22Rv1 (cell line): ENCODE measurements at regions not wholly inside any gene's neighbourhood (a gene's known extent, or its start where the extent isn't known, plus 50 kb on each side); places are given as distances from the start of the nearest gene placed in this dataset.

Experiments used
- H3K27ac ChIP-seq: fragments of 450-650 bp; 2 replicates; pipeline ENCODE4 v1.5.1; 2017
- ZFX ChIP-seq: fragments of 450-650 bp; IDR thresholded peaks from 2 replicates; pipeline ENCODE4 v1.6.1; 2017; ENCODE audit warnings: antibody characterized with exemption, borderline replicate concordance
- TF ChIP-seq, protein P1 (sequence below): fragments of 450-650 bp; IDR thresholded peaks from 2 replicates; pipeline ENCODE4 v1.5.1; 2017; ENCODE audit warnings: mild to moderate bottlenecking

DNA sequence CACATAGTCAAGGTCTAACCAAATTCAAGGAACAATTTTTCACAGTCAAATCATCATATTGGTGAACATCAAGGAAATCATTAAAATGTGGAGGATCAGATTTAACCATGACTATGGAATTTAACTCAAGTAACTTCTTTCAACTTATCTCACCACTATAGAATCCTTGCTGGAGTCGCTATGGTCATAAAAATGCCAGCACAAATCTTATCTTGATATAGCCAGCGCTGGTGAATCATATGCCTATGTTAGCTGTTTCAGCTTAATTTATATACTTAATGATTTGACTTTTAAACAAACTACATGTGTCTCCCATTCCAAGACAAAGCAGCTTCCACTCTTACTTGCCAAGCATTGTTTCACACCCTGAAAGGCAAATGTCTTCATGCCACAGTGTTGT lies 416.4 kb downstream of the CDH11 start:
- no peak for TF ChIP-seq ZFX
- TF ChIP-seq, protein P1, sequence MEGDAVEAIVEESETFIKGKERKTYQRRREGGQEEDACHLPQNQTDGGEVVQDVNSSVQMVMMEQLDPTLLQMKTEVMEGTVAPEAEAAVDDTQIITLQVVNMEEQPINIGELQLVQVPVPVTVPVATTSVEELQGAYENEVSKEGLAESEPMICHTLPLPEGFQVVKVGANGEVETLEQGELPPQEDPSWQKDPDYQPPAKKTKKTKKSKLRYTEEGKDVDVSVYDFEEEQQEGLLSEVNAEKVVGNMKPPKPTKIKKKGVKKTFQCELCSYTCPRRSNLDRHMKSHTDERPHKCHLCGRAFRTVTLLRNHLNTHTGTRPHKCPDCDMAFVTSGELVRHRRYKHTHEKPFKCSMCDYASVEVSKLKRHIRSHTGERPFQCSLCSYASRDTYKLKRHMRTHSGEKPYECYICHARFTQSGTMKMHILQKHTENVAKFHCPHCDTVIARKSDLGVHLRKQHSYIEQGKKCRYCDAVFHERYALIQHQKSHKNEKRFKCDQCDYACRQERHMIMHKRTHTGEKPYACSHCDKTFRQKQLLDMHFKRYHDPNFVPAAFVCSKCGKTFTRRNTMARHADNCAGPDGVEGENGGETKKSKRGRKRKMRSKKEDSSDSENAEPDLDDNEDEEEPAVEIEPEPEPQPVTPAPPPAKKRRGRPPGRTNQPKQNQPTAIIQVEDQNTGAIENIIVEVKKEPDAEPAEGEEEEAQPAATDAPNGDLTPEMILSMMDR = no peak

DNA sequence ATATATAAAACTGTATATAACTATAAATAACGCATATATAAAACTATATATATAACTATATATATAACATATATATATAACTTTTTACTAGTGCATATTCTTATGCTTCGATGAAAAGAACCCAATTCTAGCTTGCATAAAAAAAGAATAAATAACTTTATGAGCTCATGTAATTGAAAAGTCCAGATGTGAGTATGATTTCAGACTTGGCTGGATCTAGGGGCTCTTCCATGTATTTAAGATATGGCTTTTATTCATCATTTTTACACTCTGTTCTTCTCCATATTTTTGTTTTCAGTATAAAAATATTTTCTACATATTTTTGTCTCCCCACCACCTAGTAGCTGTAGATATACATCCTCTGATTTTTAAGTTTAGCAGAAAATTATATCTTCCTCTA lies 417.5 kb downstream of the CDH11 start:
- no peak for TF ChIP-seq ZFX
- TF ChIP-seq, protein P1 = no peak
- no peak overlapping the region for H3K27ac ChIP-seq

More for the DNA sequence above, 416.4 kb downstream of the CDH11 start:
- no peak overlapping the region for H3K27ac ChIP-seq

DNA sequence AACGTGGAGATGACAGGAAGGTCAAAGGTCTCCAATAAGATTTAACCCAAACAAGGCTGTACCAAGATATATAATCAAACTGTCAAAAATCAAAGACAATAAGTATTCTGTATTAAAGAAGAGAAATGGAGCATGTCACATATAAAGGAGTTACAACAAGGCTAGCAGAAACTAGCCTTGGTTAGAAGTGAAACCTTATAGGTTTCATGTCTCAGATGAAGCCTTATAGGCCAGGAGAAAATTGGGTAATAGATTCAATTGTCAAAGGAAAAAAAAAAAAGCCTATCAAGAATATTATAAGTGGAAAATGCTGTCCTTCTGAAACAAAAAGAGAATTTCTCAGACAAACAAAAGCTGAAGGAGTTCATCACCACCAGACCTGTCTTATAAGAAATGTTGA lies 419.4 kb downstream of the CDH11 start:
- no peak overlapping the region for H3K27ac ChIP-seq
- TF ChIP-seq, protein P1 = no peak

DNA sequence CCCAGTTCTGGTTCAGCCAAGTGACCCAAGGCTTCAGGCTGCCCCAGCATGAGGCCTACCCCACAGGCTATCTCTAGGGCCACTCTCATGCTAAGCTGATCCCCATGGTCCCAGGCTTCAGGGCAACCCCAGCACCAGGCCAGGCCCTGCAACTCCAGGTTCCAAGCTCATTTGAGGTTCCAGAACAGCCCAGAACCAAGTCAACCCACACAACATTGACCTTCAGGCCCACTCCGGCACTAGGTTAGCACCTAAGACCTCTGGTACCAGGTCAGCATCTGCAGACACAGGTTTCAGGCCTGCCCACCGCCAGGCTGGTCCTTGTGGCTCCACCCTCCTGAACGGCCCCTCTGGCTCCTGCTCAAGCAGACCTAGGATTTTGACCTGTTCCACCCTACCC lies 421.2 kb downstream of the CDH11 start:
- H3K27ac ChIP-seq = no peak overlapping the region
- TF ChIP-seq, protein P1 = no peak
- no peak for TF ChIP-seq ZFX

DNA sequence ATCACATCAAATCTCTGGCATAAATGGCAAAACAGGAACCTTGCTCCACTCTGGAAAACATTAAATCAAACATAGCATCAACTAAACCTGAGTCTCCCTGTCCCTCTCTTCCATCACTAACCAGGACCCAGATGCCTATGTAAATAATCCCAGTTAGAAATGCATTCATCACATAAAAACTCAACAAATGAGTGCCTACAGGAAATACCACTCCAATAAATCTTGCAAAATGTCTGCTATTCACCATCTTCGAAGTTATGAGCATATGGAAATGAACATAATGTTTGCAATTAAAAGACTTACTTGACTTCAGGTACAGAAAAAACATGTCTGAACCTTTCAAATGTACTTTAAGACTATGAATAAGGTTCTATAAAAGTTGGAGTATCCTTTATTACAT lies 425.0 kb downstream of the CDH11 start:
- TF ChIP-seq, protein P1 = no peak
- no peak for TF ChIP-seq ZFX
- no peak overlapping the region for H3K27ac ChIP-seq

DNA sequence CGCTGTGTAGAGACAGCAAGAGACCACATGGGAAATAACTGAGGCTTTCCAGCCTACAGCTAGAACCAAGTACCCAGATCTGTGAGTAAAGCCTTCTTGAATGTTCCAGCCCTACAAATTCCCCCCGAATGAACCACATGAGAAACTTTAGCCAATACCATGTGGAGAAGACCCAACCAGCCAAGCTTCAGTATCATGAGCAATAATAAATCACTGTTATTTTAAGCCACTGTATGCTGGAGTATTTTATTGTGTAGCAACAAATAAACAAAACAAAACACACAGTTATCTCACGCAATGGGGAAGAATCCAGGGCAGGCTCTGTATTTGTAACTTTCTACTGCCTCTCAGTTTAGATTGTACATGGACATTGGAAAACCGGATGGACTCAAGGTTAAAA lies 426.2 kb downstream of the CDH11 start:
- TF ChIP-seq ZFX = no peak
- TF ChIP-seq, protein P1 = no peak
- no peak overlapping the region for H3K27ac ChIP-seq

DNA sequence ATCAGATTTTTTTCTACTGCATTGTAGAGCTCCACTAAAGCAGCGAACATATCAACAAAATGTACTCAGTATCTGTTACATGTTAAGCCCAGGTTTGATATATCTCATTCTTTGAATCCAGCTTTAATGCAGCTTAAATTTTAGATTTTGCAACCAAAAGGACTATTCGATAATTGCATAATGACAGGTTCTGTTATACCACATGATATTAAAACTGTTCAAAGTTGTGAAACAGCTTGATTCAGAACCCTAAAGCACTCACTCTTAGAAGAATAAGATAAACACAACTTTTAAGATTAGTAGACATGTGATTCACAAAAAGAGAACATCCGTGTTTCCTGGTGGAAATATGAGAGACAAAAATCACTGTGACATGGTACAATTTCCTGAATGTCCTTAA lies 427.9 kb downstream of the CDH11 start:
- no peak for TF ChIP-seq ZFX
- TF ChIP-seq, protein P1 = no peak
- H3K27ac ChIP-seq = no peak overlapping the region
